PC-3 (cell line): ENCODE measurements at regions not wholly inside any gene's neighbourhood (a gene's known extent, or its start where the extent isn't known, plus 50 kb on each side); places are given as distances from the start of the nearest gene placed in this dataset.

ENCODE experiments used
- CTCF ChIP-seq: fragments of 300-600 bp; sonication (generic); conservative IDR thresholded peaks from 2 replicates; pipeline ENCODE4 v1.5.1; 2017; ENCODE audit warnings: antibody characterized with exemption, low read depth, mild to moderate bottlenecking, low read length
- EZH2 ChIP-seq: fragments of 300-600 bp; sonication (generic); IDR thresholded peaks from one replicate; pipeline ENCODE4 v1.6.1; 2017; ENCODE audit warnings: antibody characterized with exemption, mild to moderate bottlenecking, low read length; ENCODE audit not compliant: unreplicated experiment
- EZH2phosphoT487 ChIP-seq: fragments of 300-600 bp; sonication (generic); IDR thresholded peaks from 2 replicates; pipeline ENCODE4 v1.6.1; 2018; ENCODE audit warnings: mild to moderate bottlenecking, antibody characterized with exemption, low read length, borderline replicate concordance

- TF ChIP-seq CTCF = no peak
- no peak for TF ChIP-seq EZH2
- no peak for TF ChIP-seq EZH2phosphoT487
Measured at GRCh38 chr4:66091786-66092185, 421.5 kb upstream of the EPHA5 start.
